Adipose tissue (tissue), 3 donors: ENCODE measurements at regions not wholly inside any gene's neighbourhood (a gene's known extent, or its start where the extent isn't known, plus 50 kb on each side); places are given as distances from the start of the nearest gene placed in this dataset.
"Not testable (repeated sequence)": the region's sequence is repeated elsewhere in the genome, so short reads cannot be mapped to it uniquely, and the experiment has no call there.

Experiments
- H3K27ac ChIP-seq: one replicate; pipeline ENCODE4 v1.5.1; 2013; ENCODE audit warnings: low read depth, low read length
- WGBS, 3 donors: extraction: QIAGEN DNeasy Blood & Tissue Kit; methylation state at CpG; one replicate each; pipeline ENCODE4 v1.1.7; 2013; 5-methylcytosine and 5-hydroxymethylcytosine counted together
- donor health status: healthy with polysubstance abuse.
- donor health status: Bipolar disorder and iron deficiency.
- donor health status: healthy.

DNA sequence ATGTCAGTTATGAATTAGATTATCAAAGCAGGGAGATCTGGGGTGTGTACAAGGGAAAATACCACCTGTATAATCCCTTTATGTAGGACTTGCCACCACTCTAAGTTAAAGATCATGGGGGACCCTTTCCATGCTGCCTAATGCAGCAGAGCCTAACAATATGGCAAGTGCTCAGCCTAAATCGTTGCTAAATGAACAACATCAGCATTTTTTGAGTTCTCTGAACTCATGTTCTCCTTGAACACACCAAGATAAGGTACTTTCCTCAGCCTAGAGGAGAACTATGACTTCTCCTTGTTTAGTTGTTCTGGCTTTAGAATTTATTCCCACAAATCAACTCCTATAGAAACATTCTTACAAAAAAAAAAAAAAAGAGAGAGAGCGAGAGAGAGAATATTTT, 177.0 kb downstream of the DUSP10 start:
- no peak overlapping the region for H3K27ac ChIP-seq
- WGBS, 3 donors = 68 to 76% (median 71%) methylated on average over 2 of the region's 2 CpGs

DNA sequence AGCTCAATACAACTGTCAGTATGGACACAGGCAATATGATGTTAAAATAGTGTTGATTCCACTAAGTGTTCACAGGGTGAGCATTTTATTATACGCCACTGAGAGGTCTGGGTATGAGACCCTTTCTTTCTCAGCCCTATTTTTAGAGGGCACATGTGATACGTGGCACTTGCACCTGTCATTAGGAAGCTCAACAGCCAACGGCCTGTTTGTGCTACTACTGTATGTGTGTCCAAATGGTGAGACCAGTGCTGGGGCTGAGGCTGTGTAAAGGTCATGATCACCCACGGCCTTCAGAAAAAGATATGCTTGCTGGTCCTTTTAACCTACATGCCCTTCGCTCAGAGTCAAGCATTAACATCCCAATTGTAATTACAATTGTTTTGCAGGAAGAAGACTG, 176.2 kb downstream of the DUSP10 start:
- H3K27ac ChIP-seq = no peak overlapping the region
- 71 to 80% (median 79%) methylated on average over 5 of the region's 5 CpGs for WGBS, 3 donors

DNA sequence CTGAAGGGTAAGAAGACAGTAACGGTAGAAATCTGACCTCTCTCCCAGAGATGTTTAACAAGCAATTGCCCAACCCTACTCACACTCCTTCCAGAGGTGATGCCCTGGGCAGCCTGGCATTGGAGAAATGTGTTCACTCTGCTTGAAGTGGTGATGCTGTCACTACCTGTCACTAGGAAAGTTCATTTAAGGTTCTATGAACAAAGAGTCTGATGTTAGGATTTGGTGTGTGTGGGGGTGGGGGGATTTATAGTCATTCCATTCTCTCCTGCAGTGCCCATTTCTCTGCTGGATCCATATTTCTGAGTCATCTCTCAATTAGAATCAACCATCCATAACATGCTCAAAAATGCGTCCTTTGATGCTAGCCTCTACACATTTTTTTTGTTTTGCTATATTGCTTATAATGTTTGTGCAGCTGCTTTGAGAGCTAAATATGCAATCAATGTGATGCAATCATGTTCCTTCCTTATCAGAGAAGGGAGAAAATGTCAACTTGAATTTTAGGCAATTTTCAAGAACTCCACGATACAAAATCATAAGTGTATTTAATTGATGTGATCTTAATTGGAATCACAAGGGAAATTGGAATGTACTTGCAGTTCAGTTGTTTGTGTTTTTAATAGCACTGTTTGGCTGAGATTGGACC, 173.9 kb downstream of the DUSP10 start:
- 50 to 52% (median 50%) methylated on average over 3 of the region's 3 CpGs for WGBS, 3 donors
- no peak overlapping the region for H3K27ac ChIP-seq

DNA sequence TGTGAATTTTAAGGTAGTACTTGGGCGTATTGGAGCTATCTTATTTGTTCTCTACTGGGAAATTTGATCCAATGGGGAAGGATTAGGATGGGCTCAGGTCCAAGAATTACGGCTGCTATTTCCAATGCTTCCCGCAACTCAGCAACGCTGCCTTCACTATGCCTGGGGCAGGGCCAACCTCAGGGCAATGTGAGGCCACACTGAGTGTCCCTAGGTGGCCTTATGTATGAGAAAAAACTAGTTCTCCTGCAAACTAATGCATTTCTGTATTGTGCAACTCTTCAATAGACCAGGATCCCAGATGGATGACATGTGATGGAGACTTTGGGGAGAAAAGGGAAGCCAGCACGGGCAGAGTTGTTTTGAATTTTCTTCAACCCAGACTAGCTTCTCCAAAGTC, 168.1 kb downstream of the DUSP10 start:
- WGBS, 3 donors = 33 to 56% (median 50%) methylated on average over 5 of the region's 5 CpGs
- no peak overlapping the region for H3K27ac ChIP-seq

DNA sequence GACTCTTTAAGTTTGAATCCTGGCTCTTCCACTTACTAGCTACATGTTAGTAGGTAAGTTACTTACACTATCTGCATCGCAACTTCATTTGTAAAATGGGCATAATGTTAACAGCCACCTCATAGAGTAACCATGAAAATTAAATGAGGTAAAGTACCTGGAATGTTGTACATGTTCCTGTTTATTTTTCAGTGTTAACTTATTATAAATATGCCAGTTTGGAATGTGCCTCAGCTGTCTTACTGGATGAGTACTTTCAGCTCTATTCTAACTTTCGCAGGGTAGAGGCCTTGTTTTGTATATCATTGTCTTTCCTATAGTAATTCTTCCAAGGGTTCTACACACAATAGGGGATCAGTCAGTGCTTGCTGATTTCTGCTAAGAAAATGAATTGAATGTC, 167.4 kb downstream of the DUSP10 start:
- no peak overlapping the region for H3K27ac ChIP-seq
- WGBS, 3 donors = 89 to 99% (median 99%) methylated on average over 2 of the region's 2 CpGs

DNA sequence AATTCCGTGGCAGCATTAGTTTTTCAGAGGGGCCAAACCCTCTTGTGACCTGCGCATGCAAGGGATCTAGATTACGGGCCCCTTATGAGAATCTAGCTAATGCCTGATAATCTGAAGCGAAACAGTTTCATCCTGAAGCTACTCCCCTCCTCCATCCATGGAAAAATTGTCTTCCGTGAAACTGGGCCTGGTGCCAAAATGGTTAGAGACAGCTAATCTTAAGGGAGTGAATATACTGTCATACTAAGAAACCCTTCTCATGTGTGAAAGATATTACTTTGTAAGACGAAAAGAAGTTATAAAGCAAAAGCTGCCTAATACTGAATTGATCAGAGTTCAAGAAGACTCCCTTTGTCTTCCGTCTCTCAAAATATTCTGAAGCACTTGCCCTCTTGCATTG, 166.3 kb downstream of the DUSP10 start:
- WGBS, 3 donors = 67 to 73% (median 71%) methylated on average over 7 of the region's 7 CpGs
- no peak overlapping the region for H3K27ac ChIP-seq

DNA sequence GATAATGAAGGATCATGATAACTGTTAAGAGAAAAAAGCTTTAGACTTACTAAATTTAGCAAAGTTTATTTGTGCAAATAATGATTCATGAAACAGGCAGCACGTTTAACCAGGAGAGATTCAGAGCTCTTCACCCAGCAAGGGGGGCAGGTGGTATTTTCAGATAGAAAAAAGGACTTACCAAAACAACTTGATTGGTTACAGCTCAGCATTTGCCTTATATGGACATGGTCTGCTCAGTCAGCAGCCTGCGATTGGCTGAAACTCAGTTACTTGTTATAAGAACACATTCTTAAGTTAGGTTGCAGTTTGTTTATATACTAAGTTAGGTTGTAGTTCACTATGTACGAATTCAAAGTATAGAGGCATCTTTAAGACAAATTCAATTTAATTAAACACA, 165.6 kb downstream of the DUSP10 start:
- WGBS, 3 donors = 57 to 87% (median 63%) methylated on average over 3 of the region's 3 CpGs
- H3K27ac ChIP-seq = no peak overlapping the region

DNA sequence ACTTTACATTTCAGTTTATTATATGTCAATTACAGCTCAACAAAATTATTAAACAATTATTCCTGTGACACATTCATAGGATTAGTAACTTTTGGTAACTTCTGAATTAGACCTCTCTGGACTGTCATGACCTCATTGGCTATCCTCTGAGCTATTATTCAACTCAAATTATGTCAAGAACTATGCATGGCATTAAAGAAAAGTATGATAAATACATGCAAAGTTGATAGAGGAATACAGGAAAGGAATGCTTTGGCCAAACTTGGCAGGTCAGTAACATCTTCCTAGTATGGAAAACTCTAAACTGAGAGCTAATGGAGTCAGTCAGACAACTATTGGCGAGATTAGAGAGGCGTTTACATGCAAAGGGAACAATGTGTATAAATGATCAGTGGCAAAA, 158.4 kb downstream of the DUSP10 start:
- no peak overlapping the region for H3K27ac ChIP-seq
- WGBS, 3 donors = 66 to 95% (median 90%) methylated on average over 2 of the region's 2 CpGs

DNA sequence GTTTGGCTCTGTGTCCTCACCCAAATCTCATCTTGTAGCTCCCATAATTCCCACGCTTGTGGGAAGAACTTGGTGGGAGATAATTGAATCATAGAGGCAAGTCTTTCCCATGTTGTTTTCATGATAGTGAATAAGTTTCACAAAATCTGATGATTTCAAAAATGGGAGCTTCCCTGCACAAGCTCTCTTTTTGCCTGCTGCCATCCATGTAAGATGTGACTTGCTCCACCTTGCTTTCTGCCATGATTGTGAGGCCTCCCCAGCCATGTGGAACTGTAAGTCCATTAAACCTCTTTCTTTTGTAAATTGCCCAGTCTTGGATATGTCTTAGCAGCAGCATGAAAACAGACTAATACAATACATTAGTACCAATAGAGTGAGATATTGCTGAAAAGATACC, 154.9 kb downstream of the DUSP10 start:
- WGBS, 3 donors = 88 to 97% (median 95%) methylated on average over 1 of the region's 1 CpG
- H3K27ac ChIP-seq = not testable (repeated sequence)

DNA sequence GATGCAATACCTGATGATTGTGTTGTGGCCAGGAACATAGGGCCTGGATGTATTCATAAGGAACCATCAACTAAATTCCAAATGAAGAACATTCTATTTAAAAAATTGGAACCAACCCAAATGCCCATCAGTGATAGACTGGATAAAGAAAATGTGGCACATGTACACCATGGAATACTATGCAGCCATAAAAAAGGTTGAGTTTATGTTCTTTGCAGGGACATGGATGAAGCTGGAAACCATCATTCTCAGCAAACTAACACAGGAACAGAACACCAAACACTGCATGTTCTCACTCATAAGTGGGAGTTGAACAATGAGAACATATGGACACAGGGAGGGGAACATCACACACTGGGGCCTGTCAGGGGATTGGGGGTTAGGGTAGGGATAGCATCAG, 150.6 kb downstream of the DUSP10 start:
- not testable (repeated sequence) for H3K27ac ChIP-seq

DNA sequence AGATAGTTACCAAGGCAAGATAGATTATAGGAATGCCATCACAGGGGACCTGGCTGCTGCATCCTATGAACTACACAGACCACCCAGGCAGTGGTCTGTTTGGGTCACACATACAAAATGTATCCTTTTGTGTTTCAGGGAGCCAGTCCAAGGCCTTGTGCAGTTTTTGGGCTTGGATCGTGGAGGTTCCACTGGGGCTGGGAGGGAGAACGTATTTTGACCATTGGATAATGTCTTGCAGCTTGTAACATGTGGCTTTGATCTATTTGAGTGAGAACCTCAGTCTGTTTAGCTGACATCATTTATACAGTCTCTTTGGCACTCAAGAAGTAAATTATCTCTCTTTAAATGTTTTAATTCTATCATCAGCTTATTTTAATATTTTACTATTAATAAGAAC, 147.3 kb downstream of the DUSP10 start:
- WGBS, 3 donors = 64 to 88% (median 74%) methylated on average over 2 of the region's 2 CpGs
- H3K27ac ChIP-seq = no peak overlapping the region

DNA sequence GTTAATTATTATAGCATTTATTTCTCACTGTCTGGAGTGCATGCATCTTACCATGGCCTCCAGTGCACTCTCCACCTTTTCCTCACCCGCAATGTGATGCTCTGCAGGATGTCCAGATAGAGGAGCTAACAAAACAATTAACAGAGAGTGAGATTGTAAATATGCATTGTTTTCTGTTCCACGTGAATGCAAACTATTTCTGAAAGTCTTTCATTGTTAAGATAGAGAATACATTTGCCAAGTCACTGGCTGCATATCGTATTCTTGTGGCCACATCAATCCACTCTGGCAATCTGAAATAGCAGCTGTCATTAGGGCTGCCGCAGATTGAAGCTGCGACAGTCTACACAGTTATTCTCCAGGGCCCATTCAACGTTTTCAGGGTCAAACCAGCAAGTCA, 143.8 kb downstream of the DUSP10 start:
- H3K27ac ChIP-seq = no peak overlapping the region
- 70 to 84% (median 84%) methylated on average over 6 of the region's 6 CpGs for WGBS, 3 donors

DNA sequence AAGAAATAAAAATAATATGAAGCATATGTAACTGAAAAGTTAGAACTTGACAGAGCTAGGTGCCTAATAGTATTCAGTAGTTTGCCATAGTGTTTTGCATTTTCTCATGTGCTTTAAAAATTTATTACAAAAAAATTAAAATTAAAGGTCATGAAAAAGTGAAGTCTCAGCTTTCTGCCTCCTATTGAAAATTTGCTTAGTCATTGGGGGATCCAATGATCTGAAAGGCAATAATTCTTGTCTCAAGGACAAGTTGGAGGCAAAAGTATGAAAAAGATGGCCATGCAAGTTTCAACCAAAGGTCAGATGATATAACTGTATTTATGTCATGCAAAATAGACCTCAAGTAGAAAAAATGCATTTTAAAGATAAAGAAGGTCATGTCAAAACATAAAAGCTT, 140.7 kb downstream of the DUSP10 start:
- H3K27ac ChIP-seq = no peak overlapping the region

DNA sequence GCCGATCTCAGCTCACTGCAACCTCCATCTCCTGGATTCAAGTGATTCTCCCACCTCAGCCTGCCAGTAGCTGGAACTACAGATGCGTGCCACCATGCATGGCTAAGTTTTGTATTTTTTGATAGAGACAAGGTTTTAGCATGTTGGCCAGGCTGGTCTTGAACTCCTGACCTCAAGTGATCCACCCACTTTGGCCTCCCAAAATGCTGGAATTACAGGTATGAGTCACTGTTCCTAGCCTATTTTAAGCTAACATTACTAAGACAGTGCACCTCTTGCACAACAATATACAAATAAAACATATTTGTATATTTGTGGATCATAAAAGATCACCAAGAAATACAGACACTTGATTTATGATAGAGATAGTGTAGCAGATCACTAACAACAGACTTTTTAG, 139.1 kb downstream of the DUSP10 start:
- no peak overlapping the region for H3K27ac ChIP-seq
- WGBS, 3 donors = 88 to 96% (median 89%) methylated on average over 2 of the region's 2 CpGs

DNA sequence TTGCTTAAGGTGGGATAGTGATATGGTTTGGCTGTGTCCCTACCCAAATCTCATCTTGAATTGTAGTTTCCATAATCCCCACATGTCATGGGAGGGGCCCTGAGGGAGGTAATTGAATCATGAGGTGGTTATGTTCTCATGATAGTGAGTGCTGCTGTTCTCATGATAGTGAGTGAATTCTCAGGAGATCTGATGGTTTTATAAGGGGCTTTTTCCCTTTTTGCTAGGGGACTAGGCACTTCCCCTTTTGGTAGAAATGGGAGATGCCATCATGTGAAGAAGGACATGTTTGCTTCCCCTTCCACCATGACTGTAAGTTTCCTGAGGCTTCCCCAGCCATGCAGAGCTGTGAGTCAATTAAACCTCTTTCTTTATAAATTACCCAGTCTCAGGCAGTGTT, 137.5 kb downstream of the DUSP10 start:
- H3K27ac ChIP-seq = not testable (repeated sequence)

DNA sequence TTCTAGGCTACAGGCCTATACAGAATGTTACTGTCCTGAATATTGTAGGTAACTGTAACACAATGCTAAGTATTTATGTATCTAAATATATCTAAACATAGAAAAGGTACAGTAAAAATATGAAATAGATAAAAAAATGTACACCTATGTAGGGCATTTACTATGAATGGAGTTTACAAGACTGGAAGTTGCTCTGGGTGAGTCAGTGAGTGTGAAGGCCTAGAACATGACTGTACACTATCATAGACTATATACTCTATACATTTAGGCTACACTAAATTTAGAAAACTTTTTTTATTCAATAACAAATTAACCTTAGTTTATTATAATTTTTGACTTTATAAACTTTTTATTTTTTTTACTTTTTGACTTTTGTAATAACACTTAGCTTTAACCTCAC, 136.9 kb downstream of the DUSP10 start:
- H3K27ac ChIP-seq = no peak overlapping the region

DNA sequence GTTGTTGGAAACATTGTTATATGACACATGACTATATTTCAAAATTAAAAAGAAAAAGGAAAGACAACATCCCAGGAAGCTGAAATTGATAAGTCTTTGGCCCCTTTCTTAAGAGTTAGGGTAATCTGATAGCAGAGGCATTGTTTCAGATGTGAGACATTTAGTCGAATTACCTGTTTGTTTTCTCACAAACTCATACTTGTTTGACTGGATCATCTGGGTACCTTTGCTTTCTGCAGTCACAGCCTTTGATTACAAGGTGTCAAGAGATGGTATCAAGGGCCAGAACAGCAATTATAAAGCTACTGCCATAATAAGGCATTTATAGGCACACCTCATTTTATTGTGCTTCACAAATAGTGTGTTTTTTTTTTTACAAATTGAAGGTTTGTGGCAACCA, 136.3 kb downstream of the DUSP10 start:
- H3K27ac ChIP-seq = no peak overlapping the region
- WGBS, 3 donors = 29 to 92% (median 90%) methylated on average over 1 of the region's 1 CpG

DNA sequence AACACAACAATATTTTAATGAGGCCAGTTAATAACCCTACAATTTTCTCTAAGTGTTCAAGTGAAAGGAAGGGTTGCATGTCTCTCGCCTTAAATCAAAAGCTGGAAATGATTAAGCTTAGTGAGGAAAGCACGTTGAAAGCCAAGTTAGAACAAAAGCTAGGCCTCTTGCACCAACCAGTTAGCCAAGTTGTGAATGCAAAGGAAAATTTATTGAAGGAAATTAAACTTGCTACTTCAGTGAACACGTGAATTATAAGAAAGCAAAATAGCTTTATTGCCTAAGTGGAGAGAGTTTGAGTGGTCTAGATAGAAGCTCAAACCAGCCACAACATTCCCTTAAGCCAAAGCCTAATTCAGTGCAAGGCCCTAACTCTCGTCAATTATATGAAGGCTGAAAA, 135.6 kb downstream of the DUSP10 start:
- WGBS, 3 donors = 48 to 78% (median 65%) methylated on average over 4 of the region's 4 CpGs
- H3K27ac ChIP-seq = no peak overlapping the region

DNA sequence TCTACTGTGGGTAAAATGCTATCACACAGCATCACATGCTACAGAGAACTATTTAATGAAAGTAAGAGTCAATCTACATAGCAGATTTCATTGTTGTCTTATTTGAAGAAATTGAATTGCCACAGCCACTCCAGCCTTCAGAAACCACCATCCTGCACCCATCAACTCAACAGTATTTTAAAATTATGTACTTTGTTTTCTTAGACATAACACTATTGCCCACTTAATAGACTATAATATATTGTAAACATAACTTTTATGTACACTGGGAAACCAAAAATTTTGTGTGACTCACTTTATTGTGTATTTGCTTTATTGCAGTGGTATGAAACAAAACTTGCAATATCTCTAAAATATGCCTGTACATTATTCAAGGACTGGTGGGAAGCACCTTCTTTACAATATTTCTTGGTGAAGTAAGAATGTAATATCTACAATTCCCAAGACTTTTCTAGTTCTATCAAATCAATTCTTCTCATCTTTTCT, 133.0 kb downstream of the DUSP10 start:
- H3K27ac ChIP-seq = no peak overlapping the region

DNA sequence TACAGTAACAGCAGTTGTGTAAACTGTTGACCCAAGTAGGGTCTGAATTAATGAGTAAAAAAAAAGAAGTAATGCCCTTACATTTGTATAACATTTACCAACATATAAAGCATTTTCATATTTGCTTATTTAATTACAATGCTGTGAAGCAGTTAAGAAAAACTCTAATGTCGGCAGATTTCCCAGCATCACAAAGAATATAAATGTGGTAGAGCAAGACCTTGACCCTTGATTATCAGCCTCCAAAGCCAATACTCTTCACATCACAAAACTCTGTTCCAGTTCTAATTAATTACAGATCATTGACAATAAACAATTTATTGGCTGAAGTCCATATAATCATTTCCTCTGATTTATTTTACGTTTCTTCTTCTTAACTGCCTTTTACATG, 130.2 kb downstream of the DUSP10 start:
- 18 to 64% (median 45%) methylated on average over 2 of the region's 2 CpGs for WGBS, 3 donors
- no peak overlapping the region for H3K27ac ChIP-seq

DNA sequence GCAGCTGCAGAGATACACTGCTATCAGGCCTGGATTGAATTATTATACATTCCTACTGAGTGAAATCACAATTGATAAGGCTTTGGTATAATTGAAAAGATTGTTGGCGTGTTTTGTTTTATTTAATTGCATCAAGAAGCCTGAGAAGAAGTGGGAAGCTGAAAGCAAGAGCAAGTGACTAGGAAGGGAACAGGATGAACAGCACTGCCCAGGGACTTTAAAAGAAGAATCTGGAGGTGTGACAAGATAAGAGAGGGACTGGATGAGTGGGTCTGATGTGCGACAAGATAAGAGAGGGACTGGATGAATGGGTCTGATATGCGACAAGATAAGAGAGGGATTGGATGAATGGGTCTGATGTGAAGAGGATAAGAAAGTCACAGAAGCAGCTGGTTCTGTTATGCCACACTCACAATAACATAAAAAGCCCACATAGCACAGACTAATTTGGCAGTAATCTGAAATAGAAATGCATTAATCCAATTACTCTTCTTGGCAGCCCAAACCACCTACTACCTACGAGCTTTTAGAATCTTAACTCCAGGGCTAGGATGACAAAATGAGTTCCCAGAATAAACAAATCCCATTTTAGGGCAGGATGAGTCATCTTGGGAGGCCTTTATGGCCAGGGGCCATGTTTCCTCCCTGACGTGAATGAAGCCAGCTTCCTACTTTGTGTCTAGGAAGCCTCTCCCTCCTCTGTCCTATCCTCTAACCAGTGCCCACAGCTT, 129.7 kb downstream of the DUSP10 start:
- H3K27ac ChIP-seq = no peak overlapping the region
- 24 to 53% (median 43%) methylated on average over 5 of the region's 5 CpGs for WGBS, 3 donors
